NCI-H82 treated with DMSO at 0.1 percent for 48 hours (cell line): ENCODE measurements at regions not wholly inside any gene's neighbourhood (a gene's known extent, or its start where the extent isn't known, plus 50 kb on each side); places are given as distances from the start of the nearest gene placed in this dataset.

ENCODE experiments used
- DNase-seq: peaks from one replicate; lab custom pipeline; 2025; ENCODE audit not compliant: unreplicated experiment; lab: John Stamatoyannopoulos, UW

GRCh38 chr14:85412756-85413155, 117.2 kb upstream of the FLRT2 start:
- no peak for DNase-seq

GRCh38 chr14:85413836-85414526, 116.0 kb upstream of the FLRT2 start:
- no peak for DNase-seq

- no peak for DNase-seq
Observed at GRCh38 chr14:85415015-85415712, 114.8 kb upstream of the FLRT2 start.

GRCh38 chr14:85416771-85417170, 113.2 kb upstream of the FLRT2 start:
- no peak for DNase-seq

DNA sequence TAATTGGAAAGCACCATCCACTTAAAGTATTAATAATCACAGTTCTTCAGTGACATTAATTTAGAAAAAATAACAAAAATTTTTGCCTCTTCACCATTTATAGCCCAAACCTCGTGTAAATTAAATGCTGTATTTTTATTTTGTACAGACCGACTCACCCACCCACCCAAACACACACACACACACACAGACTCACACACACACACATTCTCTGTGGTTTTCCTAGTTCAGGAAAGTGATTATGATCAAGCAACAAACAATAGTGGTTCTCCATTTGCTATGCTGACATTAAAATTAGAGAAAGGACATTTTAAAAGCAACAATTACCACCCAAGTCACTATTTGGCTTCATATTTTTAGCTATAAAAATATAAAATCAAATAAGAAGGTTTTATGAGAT, 112.5 kb upstream of the FLRT2 start:
- no peak for DNase-seq

DNA sequence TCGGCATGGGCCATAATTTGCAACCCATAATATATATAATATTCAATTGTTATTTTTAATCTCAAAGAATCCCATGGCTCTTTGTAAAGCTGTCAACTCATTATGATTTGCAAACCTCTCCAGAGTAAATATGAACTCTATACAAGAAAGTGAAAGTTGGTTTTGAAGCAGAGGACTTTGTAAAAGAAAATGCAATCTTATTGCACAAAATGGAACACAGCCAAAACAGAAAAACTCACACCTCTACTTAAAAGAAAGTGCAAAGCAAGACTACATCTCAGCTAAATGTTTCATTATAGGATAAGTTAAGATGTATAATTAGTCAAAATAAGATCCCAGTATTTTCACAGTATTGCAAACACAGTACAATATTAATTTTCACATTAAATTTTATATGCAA, 111.2 kb upstream of the FLRT2 start:
- no peak for DNase-seq

GRCh38 chr14:85420278-85420677, 109.7 kb upstream of the FLRT2 start:
- no peak for DNase-seq

- DNase-seq, result no peak
Observed at GRCh38 chr14:85420707-85421106, 109.2 kb upstream of the FLRT2 start.

- no peak for DNase-seq
Observed at GRCh38 chr14:85421186-85421877, 108.6 kb upstream of the FLRT2 start.

DNA sequence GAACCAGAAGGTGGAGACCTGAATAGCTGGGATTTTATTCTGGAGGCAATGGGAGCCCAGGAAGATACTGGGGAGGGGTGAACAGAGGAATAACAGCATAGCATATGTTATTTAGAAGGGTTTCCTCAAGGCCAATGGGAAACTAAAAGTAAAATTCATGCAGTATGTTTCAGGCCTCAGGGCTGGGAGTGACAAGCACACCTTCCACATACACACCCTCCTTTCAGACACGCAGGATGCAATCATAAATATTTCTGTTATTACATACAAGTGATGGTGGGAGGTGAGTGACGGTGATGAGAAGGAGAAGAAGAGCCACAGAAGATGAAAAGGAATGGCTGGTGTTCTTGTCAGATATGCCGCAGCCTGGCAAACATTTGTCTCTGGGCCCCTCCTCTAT, 106.1 kb upstream of the FLRT2 start:
- no peak for DNase-seq

DNA sequence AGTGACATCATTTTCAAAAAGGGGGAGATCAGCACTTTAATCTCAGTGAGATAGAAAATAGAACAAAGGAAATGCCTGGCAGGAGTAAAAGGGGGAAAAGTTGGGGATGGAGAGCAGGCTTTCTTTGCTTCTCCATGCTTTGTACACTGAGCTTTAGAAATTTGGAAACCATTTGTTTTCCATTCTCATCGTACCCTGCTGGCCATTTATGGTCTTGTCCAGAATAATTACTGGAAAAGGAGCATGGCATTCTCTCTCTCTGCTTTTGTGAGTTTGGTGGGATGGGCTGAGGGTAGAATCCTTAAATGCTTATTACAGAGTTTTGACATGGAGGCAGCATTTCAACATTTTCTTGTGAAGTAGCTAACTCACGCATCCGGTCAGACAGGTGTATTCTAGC, 104.4 kb upstream of the FLRT2 start:
- DNase-seq, result no peak

DNA sequence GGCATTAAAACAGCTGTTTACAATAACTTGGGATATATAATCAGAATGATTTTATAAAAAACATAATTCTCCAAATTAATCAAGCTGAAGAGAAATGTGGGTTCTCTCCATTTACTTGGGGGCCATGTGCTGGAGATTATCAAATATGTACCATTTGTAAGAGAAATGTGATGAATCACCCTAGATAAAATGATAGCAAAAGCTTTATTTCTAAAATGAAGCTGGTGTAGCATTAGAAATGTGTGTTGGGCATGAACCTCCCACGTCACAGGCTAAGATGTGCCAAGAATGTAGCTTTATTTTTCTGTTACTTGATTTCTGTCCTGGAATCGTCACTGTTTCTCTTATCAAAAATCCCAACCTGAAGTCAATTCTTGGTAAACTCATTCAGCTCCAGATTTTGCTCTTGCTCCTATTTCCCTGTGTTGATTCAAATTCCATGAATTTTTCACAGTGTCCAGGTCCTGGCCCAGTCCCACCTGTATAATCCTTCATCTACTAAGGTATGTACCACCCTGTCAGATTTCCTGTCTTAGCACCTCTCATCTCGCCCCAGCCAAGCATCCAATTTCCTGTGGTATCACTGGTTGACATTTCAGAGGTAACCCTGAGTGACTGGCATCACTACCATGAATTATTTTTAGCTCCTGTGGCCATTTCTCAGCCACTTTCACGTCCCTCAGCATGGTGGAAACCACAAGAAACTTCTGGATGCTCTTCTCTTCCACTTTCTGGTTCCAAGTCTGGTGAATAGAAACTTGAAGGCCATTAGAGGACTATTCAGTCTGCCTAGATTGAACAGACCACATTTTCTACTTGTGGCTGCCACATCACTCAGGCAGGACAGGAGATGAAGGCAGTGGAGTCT, 103.6 kb upstream of the FLRT2 start:
- no peak for DNase-seq

- no peak for DNase-seq
Observed at GRCh38 chr14:85428926-85429325, 101.0 kb upstream of the FLRT2 start.

DNA sequence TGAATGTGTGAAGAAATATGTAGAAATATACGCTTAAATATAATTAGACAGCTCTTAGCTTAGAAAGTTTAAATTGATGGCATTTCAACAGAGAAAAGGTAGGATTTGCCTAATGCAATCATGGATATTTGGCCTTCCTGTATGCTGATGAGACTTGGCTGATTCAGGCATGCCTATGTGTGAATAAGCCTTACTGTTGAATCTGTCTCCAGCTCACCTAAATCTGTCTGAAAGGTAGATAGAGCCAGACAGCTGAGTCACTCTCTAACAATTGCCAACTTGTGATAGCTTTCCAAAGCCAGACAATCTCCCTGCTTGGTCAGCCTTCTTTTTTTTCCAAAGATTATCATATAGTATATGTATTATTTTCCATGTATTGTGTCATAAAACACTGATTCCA, 92.8 kb upstream of the FLRT2 start:
- no peak for DNase-seq

- DNase-seq, result no peak
Observed at GRCh38 chr14:85438001-85438400, 91.9 kb upstream of the FLRT2 start.

DNA sequence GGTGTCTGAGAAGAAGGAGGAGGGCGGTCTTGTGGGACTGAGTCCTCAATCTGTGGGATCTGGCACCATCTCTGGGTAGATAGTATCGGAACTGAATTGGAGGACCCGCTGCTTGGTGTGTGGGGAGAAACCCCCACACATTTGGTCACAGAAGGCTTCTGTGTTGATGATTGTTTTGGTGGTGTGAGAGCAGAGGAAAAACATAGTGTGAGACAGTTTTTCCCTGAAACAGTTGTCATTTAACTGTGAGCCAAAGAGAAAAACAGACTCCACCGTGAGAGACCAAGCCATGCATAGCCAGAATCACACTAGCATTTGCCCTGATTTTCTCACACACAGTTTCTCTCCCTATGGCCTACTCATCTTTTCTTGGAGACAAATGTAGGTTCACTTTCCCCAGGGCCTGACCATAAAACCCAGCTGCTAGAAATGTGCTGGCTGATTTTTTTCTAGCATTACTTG, 91.4 kb upstream of the FLRT2 start:
- no peak for DNase-seq

- DNase-seq, result no peak
Observed at GRCh38 chr14:85439696-85440328, 90.1 kb upstream of the FLRT2 start.

DNA sequence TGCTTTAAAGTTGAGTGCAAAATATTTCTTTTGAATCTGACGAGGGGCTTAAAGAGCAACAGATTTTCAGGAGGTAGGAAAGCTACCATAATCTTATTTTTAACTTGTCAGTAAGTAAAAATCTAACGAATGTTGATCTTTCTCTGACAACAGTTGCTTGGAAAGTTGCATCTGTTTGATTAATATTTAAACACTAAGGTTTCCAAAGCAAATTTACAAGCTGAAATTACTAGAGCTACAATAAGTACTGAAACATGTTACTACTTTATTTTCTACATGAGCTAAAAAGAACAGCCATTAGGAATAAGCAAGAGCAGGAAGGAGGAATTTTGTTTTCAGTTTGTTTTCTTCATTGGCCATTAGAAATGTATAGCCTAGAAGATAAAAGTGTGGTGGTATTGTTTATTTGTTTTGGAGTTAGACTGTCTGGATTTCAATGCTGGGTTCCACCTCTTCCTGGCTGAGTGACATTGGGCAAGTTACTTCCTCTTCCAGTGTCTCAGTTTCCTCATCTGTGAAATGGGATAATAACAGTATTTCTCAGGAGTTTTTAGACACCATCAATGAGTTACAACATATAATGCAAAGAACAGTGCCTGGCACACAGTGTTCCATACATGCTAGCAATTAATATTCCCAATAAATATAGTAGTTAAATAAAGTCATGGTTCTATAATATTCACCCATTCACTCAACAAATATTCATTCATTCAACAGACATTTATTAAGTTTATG, 87.9 kb upstream of the FLRT2 start:
- DNase-seq, result no peak

- DNase-seq, result no peak
Observed at GRCh38 chr14:85442996-85443395, 86.9 kb upstream of the FLRT2 start.

GRCh38 chr14:85444635-85445034, 85.3 kb upstream of the FLRT2 start:
- DNase-seq, result no peak
